Endothelial cell of umbilical vein (primary cell): ENCODE measurements at regions not wholly inside any gene's neighbourhood (a gene's known extent, or its start where the extent isn't known, plus 50 kb on each side); places are given as distances from the start of the nearest gene placed in this dataset.

Experiments used
- BruUV-seq: library from RNA; stranded (reverse); fragments of 400-500 nt; replicated peaks from 2 replicates; lab custom pipeline; 2021; lab: Mats Ljungman, UMichigan
- CTCF ChIA-PET: fragments of 300-600, 350-600 bp; sonication (Branson Sonifier 250); formaldehyde crosslinking; loops from one replicate; lab custom pipeline; 2021; ENCODE audit warnings: antibody characterized with exemption, inconsistent platforms; lab: Charles Lee
- POLR2A ChIA-PET: fragments of 300-600, 350-600 bp; sonication (Branson Sonifier 250); formaldehyde crosslinking; loops from one replicate; lab custom pipeline; 2021; ENCODE audit warnings: antibody characterized with exemption, inconsistent platforms; lab: Charles Lee
- DNase-seq: peaks from one replicate; pipeline ENCODE4 v3.0.0-alpha.2; 2011; ENCODE audit warnings: low read depth, low spot score
- FAIRE-seq: peaks from 2 replicates; lab custom pipeline; 2011; peaks lifted over from hg19 to GRCh38; lab: Jason Lieb, UNC
- H2AFZ ChIP-seq: 2 replicates; pipeline ENCODE4 v1.6.0; 2012; ENCODE audit warnings: low read depth, low read length, control low read depth, inconsistent platforms
- H3K27ac ChIP-seq: 2 replicates; pipeline ENCODE4 v1.5.1; 2011; ENCODE audit warnings: low read depth, mild to moderate bottlenecking, control low read depth, low read length, moderate library complexity; ENCODE audit not compliant: insufficient read depth
- H3K27me3 ChIP-seq, 2 experiments: 2 replicates each; pipeline versions ENCODE4 v1.6.0 to v1.6.1; 2011; ENCODE audit warnings: low read length in 2 of 2, mixed read lengths in 1 of 2; ENCODE audit not compliant: control insufficient read depth in 2 of 2, insufficient read depth in 2 of 2
- H3K36me3 ChIP-seq, 2 experiments: 2 replicates in 1 of 2; 3 replicates in 1 of 2; pipeline ENCODE4 v1.5.1; 2011; ENCODE audit warnings: low read length in 2 of 2, mild to moderate bottlenecking in 1 of 2, moderate library complexity in 1 of 2; ENCODE audit not compliant: control insufficient read depth in 2 of 2, insufficient read depth in 2 of 2; ENCODE audit errors: extremely low read depth in 1 of 2
- H3K4me1 ChIP-seq: 3 replicates; pipeline ENCODE4 v1.5.1; 2011; ENCODE audit warnings: mild to moderate bottlenecking, low read length; ENCODE audit not compliant: control insufficient read depth, insufficient read depth; ENCODE audit errors: extremely low read depth
- H3K4me2 ChIP-seq: 2 replicates; pipeline ENCODE4 v1.6.1; 2011; ENCODE audit warnings: low read length, control low read depth, mixed read lengths; ENCODE audit not compliant: insufficient read depth
- H3K4me3 ChIP-seq, 3 experiments: fragments of 200-600 bp in 1 of 3; sonication (generic), shearing (Covaris generic) in 1 of 3; replicated peaks in 1 of 3; 2 replicates each; pipeline ENCODE4 v1.5.1; 2011 to 2016; ENCODE audit warnings: control low read depth in 3 of 3, low read length in 3 of 3, mild to moderate bottlenecking in 2 of 3, inconsistent platforms in 1 of 3, low read depth in 1 of 3, moderate library complexity in 1 of 3; ENCODE audit not compliant: insufficient read depth in 1 of 3
- H3K79me2 ChIP-seq: 2 replicates; pipeline ENCODE4 v1.6.0; 2012; ENCODE audit warnings: low read length, inconsistent platforms; ENCODE audit not compliant: control insufficient read depth, insufficient read depth
- H3K9ac ChIP-seq: replicated peaks from 2 replicates; pipeline ENCODE3; 2011; ENCODE audit warnings: low read length, control low read depth; ENCODE audit not compliant: insufficient read depth; ENCODE audit errors: extremely low read depth
- H3K9me1 ChIP-seq: replicated peaks from 3 replicates; pipeline ENCODE4 v1.6.0; 2011; ENCODE audit warnings: mild to moderate bottlenecking, low read length; ENCODE audit not compliant: control insufficient read depth, insufficient read depth; ENCODE audit errors: extremely low read depth
- H3K9me3 ChIP-seq: replicated peaks from 2 replicates; pipeline ENCODE4 v1.5.1; 2012; ENCODE audit warnings: low read length, inconsistent platforms; ENCODE audit not compliant: control insufficient read depth, insufficient read depth
- H4K20me1 ChIP-seq: replicated peaks from 2 replicates; pipeline ENCODE3; 2011; ENCODE audit warnings: mild to moderate bottlenecking, low read length; ENCODE audit not compliant: control insufficient read depth, insufficient read depth; ENCODE audit errors: extremely low read depth
- CTCF ChIP-seq, 2 donors: IDR thresholded peaks; 1 replicate in 1 of 2; 2 replicates in 1 of 2; pipeline ENCODE4 v1.5.1; 2011; ENCODE audit warnings: low read length in 2 of 2, mild to moderate bottlenecking in 2 of 2, moderate library complexity in 2 of 2, control low read depth in 1 of 2, inconsistent platforms in 1 of 2, low read depth in 1 of 2; ENCODE audit not compliant: insufficient read depth in 1 of 2; ENCODE audit errors: extremely low read depth in 1 of 2
- EZH2 ChIP-seq: IDR thresholded peaks from 2 replicates; pipeline ENCODE4 v1.6.1; 2012; ENCODE audit warnings: borderline replicate concordance, low read depth, mild to moderate bottlenecking, moderate library complexity, low read length, inconsistent platforms; ENCODE audit not compliant: severe bottlenecking
- FOS ChIP-seq: IDR thresholded peaks from 2 replicates; pipeline ENCODE4 v1.6.1; 2011; ENCODE audit warnings: mild to moderate bottlenecking, low read length, moderate library complexity, borderline replicate concordance; ENCODE audit not compliant: insufficient read depth
- GATA2 ChIP-seq: IDR thresholded peaks from 2 replicates; pipeline ENCODE4 v1.7.0; 2011; ENCODE audit warnings: low read depth, mild to moderate bottlenecking, moderate library complexity, mixed read lengths, low read length; ENCODE audit not compliant: insufficient read length, insufficient read depth
- JUN ChIP-seq: IDR thresholded peaks from 2 replicates; pipeline ENCODE4 v1.6.1; 2011; ENCODE audit warnings: borderline replicate concordance, low read depth; ENCODE audit not compliant: insufficient read length, insufficient read depth
- MAX ChIP-seq: IDR thresholded peaks from 2 replicates; pipeline ENCODE4 v1.6.1; 2011; ENCODE audit not compliant: insufficient read depth, insufficient read length
- MYC ChIP-seq: IDR thresholded peaks from one replicate; pipeline ENCODE4 v1.6.1; 2011; ENCODE audit warnings: mild to moderate bottlenecking, low read depth, low read length
- POLR2A ChIP-seq: IDR thresholded peaks from 2 replicates; pipeline ENCODE4 v1.6.1; 2012; ENCODE audit warnings: low read depth, mild to moderate bottlenecking, control low read depth, low read length
- POLR2AphosphoS5 ChIP-seq: IDR thresholded peaks from 2 replicates; pipeline ENCODE4 v1.6.1; 2012; ENCODE audit warnings: low read depth, mild to moderate bottlenecking, control low read depth, low read length, moderate library complexity; ENCODE audit not compliant: insufficient read depth
- dilution Hi-C: fragments of 300-500 bp; cut with MboI; formaldehyde crosslinking; loops from one replicate; pipeline ENCODE4 v1.15.0; 2019; ENCODE audit warnings: low sequenced_read_pairs; ENCODE audit not compliant: extremely low pct_ligation_motif_present
- intact Hi-C: fragments of 100-400 bp; cut with micrococcal nuclease; formaldehyde crosslinking; loops from one replicate; pipeline ENCODE4 v1.10.0; 2022

- ChIA-PET POLR2A (no interaction called here), CTCF (no interaction called here)
- dilution Hi-C loops (no loop called here), intact Hi-C loops (no loop called here)
- no peaks in the 10 kb centered on the region for H4K20me1 ChIP-seq
- no peaks in the 10 kb centered on the region for H3K79me2 ChIP-seq
- H3K4me2 ChIP-seq: no peak overlapping the region
- H3K9me1 ChIP-seq: no peaks in the 10 kb centered on the region
- H2AFZ ChIP-seq: no peak overlapping the region
- no peak for FAIRE-seq
- no peak for DNase-seq
- TF ChIP-seq POLR2A: no peak
- no peak for TF ChIP-seq MYC
- no peak for TF ChIP-seq FOS
- no peak for TF ChIP-seq JUN
- TF ChIP-seq POLR2AphosphoS5: no peak
- no peak for TF ChIP-seq GATA2
- no peak for TF ChIP-seq MAX
- no peak for TF ChIP-seq EZH2
- TF ChIP-seq CTCF (IDR thresholded peaks at IDR 0.05; ENCODE audit: extremely low read depth in 1 of 2, insufficient read depth in 1 of 2, low read depth in 1 of 2, low read length in 2 of 2): no peak
- no peak overlapping the region for H3K4me3 ChIP-seq
- H3K4me1 ChIP-seq: no peaks in the 10 kb centered on the region
- H3K9ac ChIP-seq: no peak overlapping the region
- no peaks in the 10 kb centered on the region for H3K36me3 ChIP-seq
- no peaks in the 10 kb centered on the region for H3K27me3 ChIP-seq
- BruUV-seq: no TSS peak
- H3K27ac ChIP-seq: no peak overlapping the region
- H3K9me3 ChIP-seq: no peaks in the 10 kb centered on the region
These were observed 51.0 kb upstream of the TMEM18 start for GRCh38 chr2:728165-728564.
